ENCODE measurements at regions not wholly inside any gene's neighbourhood (a gene's known extent, or its start where the extent isn't known, plus 50 kb on each side); places are given as distances from the start of the nearest gene placed in this dataset.
"Not testable (repeated sequence)": the region's sequence is repeated elsewhere in the genome, so short reads cannot be mapped to it uniquely, and the experiment has no call there.

DNA sequence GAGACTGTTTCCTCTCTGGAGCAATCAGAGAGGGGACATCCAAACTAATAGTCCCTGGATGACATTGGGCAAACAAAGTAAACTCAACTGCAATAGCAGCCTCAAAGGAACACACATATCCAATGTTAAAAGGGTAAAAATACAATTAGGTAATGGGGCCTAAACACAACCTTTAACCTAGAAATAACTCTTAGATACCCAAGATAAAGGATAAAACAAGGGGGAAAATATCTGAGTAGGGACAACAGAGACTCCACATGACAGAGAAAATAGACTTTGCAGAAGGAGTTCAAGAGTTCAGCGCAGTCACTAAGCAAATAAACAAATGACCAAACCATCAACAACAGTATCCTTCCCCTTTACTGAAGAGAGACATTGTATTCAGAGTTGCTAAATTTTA, 149.3 kb downstream of the FBXO4 start:
- DNase-seq = no peak
- H3K4me3 ChIP-seq = no peak overlapping the region
- H3K27me3 ChIP-seq (replicated peaks; ENCODE audit: insufficient read depth) = no peaks in the 10 kb centered on the region
- H3F3A ChIP-seq (ENCODE audit: insufficient read depth) = no peaks in the 10 kb centered on the region
- no peak for TF ChIP-seq EZH2 (IDR thresholded peaks at IDR 0.05; ENCODE audit: insufficient read depth, poor library complexity, severe bottlenecking)
- TF ChIP-seq EZH2phosphoT487 (IDR thresholded peaks at IDR 0.05; ENCODE audit: insufficient read depth, low read depth) = no peak
- no peak overlapping the region for H2AFZ ChIP-seq
- 42 to 61% methylated on average over 1 of the region's 1 CpG for WGBS, 2 experiments (ENCODE audit: low coverage in 1 of 2, low lambda C conversion rate in 2 of 2, missing lambda C conversion rate in 2 of 2)
- no peaks in the 10 kb centered on the region for H3K36me3 ChIP-seq (ENCODE audit: low read depth)
- H3K4me2 ChIP-seq (ENCODE audit: unreplicated experiment) = no peak overlapping the region
- H3K9me2 ChIP-seq (ENCODE audit: insufficient read depth) = no peaks in the 10 kb centered on the region
- no peak overlapping the region for H3K9ac ChIP-seq
- H3K4me1 ChIP-seq (ENCODE audit: insufficient read depth) = no peaks in the 10 kb centered on the region
- H4K20me1 ChIP-seq (ENCODE audit: insufficient read depth) = no peaks in the 10 kb centered on the region
- H3K27ac ChIP-seq = no peak overlapping the region
- H3K79me2 ChIP-seq (ENCODE audit: insufficient read depth) = no peaks in the 10 kb centered on the region
- in situ Hi-C loops (cut with MboI) = no loop called here
- no peaks in the 10 kb centered on the region for H3K9me3 ChIP-seq (ENCODE audit: low read depth)

- H3K4me1 ChIP-seq (ENCODE audit: insufficient read depth) = no peaks in the 10 kb centered on the region
- H4K20me1 ChIP-seq (ENCODE audit: insufficient read depth) = no peaks in the 10 kb centered on the region
- no peaks in the 10 kb centered on the region for H3K36me3 ChIP-seq (ENCODE audit: low read depth)
- TF ChIP-seq EZH2phosphoT487 (IDR thresholded peaks at IDR 0.05; ENCODE audit: insufficient read depth, low read depth) = no peak
- TF ChIP-seq EZH2 (IDR thresholded peaks at IDR 0.05; ENCODE audit: insufficient read depth, poor library complexity, severe bottlenecking) = no peak
- no peak overlapping the region for H3K27ac ChIP-seq
- H3K9me3 ChIP-seq (ENCODE audit: low read depth) = no peaks in the 10 kb centered on the region
- H3K27me3 ChIP-seq (replicated peaks; ENCODE audit: insufficient read depth) = no peaks in the 10 kb centered on the region
- H3K9me2 ChIP-seq (ENCODE audit: insufficient read depth) = 0 out of 2 replicates have a peak, but pooled peaks cover under 1% of the 10 kb centered on the region
- no peak overlapping the region for H3K4me2 ChIP-seq (ENCODE audit: unreplicated experiment)
- 34 to 53% methylated on average over 4 of the region's 4 CpGs for WGBS, 2 experiments (ENCODE audit: low coverage in 1 of 2, low lambda C conversion rate in 2 of 2, missing lambda C conversion rate in 2 of 2)
- no peaks in the 10 kb centered on the region for H3F3A ChIP-seq (ENCODE audit: insufficient read depth)
- in situ Hi-C loops (cut with MboI) = no loop called here
- H3K9ac ChIP-seq = no peak overlapping the region
- no peak for DNase-seq
- no peaks in the 10 kb centered on the region for H3K79me2 ChIP-seq (ENCODE audit: insufficient read depth)
- H3K4me3 ChIP-seq = no peak overlapping the region
- H2AFZ ChIP-seq = no peak overlapping the region
These were observed 164.6 kb downstream of the FBXO4 start for GRCh38 chr5:42089705-42090104.

DNA sequence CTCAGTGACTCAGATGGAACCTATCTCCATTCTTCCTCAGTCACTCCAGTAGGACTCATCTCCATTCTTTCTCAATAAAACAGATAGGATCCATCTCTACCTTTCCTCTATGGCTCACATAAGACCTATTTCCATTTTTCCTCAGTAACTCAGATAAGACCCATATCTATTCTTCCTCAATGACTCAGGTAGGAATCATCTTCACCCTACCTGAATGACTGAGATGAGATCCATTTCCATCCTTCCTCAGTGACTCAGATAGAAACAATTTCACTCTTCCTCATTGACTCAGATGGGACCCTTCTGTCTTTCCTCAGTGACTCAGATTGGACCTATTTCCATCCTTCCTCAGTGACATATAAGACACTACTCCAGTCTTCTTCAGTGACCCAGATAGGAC, 165.1 kb downstream of the FBXO4 start:
- no peaks in the 10 kb centered on the region for H4K20me1 ChIP-seq (ENCODE audit: insufficient read depth)
- DNase-seq = no peak
- H3K9me2 ChIP-seq (ENCODE audit: insufficient read depth) = peaks cover 3% of the 10 kb centered on the region; the same call in 1 of the 2 replicates
- H3K27me3 ChIP-seq (replicated peaks; ENCODE audit: insufficient read depth) = no peaks in the 10 kb centered on the region
- H3K79me2 ChIP-seq (ENCODE audit: insufficient read depth) = no peaks in the 10 kb centered on the region
- H3K9me3 ChIP-seq (ENCODE audit: low read depth) = no peaks in the 10 kb centered on the region
- no peaks in the 10 kb centered on the region for H3K36me3 ChIP-seq (ENCODE audit: low read depth)
- H3K4me2 ChIP-seq (ENCODE audit: unreplicated experiment) = no peak overlapping the region
- H3K4me1 ChIP-seq (ENCODE audit: insufficient read depth) = no peaks in the 10 kb centered on the region
- TF ChIP-seq EZH2phosphoT487 (IDR thresholded peaks at IDR 0.05; ENCODE audit: insufficient read depth, low read depth) (no peak), EZH2 (IDR thresholded peaks at IDR 0.05; ENCODE audit: insufficient read depth, poor library complexity, severe bottlenecking) (no peak)
- H2AFZ ChIP-seq = no peak overlapping the region
- no peaks in the 10 kb centered on the region for H3F3A ChIP-seq (ENCODE audit: insufficient read depth)
- H3K4me3 ChIP-seq = no peak overlapping the region
- no peak overlapping the region for H3K27ac ChIP-seq
- H3K9ac ChIP-seq = no peak overlapping the region
- in situ Hi-C loops (cut with MboI) = no loop called here

DNA sequence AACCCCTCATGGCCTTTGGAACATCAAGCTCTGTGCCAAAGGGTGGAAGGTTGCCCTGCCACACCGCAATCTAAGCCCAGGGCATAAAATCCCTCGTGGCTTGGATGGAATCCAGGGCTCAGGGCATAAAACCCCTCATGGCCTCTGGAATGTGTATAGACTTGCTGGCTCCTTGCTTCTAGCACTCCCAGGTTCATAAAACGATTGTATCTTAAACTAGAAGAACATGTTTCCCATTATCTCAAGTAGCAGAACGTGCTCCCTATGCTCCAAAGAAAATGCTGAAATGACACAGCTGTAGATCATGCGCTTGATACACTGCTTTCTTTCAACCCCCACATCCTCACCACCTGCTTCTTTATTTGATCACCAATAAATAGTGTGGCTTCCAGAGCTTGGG, 174.8 kb downstream of the FBXO4 start:
- H3K4me1 ChIP-seq (ENCODE audit: insufficient read depth); H3K4me3 ChIP-seq; DNase-seq; H3K79me2 ChIP-seq (ENCODE audit: insufficient read depth); in situ Hi-C loops (cut with MboI); H3K27ac ChIP-seq; H2AFZ ChIP-seq; H3K4me2 ChIP-seq (ENCODE audit: unreplicated experiment); H3K36me3 ChIP-seq (ENCODE audit: low read depth); H3F3A ChIP-seq (ENCODE audit: insufficient read depth); H3K9ac ChIP-seq; H3K9me2 ChIP-seq (ENCODE audit: insufficient read depth); H3K27me3 ChIP-seq (replicated peaks; ENCODE audit: insufficient read depth); H3K9me3 ChIP-seq (ENCODE audit: low read depth); H4K20me1 ChIP-seq (ENCODE audit: insufficient read depth): not testable (repeated sequence)
- 16 to 24% methylated on average over 5 of the region's 5 CpGs for WGBS, 2 experiments (ENCODE audit: low coverage in 1 of 2, low lambda C conversion rate in 2 of 2, missing lambda C conversion rate in 2 of 2)

DNA sequence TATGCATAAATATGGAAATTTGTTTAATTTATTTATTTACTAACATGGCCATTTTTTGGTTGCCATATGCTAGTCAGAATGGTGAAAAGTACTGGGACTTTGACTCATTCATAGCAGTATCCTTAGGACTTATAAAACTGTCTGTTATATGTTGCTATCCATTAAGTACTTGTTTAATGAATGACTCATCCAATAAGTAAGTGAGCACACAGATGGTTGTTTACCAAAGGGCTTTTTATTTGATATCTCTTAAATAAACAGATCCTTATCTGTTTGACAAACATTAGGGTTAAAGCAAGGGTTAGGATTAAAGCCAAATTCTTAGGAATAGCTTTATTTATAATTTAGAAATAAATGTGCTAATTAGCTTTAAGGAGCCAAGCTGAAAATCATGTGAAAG, 183.4 kb downstream of the FBXO4 start:
- Histone ChIP-seq H3K9me2 (ENCODE audit: insufficient read depth) (no peaks in the 10 kb centered on the region), H3K4me1 (ENCODE audit: insufficient read depth) (no peaks in the 10 kb centered on the region), H3K27me3 (replicated peaks; ENCODE audit: insufficient read depth) (no peaks in the 10 kb centered on the region), H3K79me2 (ENCODE audit: insufficient read depth) (no peaks in the 10 kb centered on the region), H4K20me1 (ENCODE audit: insufficient read depth) (no peaks in the 10 kb centered on the region), H3K9ac (no peak overlapping the region), H3K9me3 (ENCODE audit: low read depth) (no peaks in the 10 kb centered on the region), H3F3A (ENCODE audit: insufficient read depth) (no peaks in the 10 kb centered on the region), H3K4me2 (ENCODE audit: unreplicated experiment) (no peak overlapping the region), H3K27ac (no peak overlapping the region), H2AFZ (no peak overlapping the region), H3K4me3 (no peak overlapping the region), H3K36me3 (ENCODE audit: low read depth) (no peaks in the 10 kb centered on the region)
- in situ Hi-C loops (cut with MboI) = no loop called here
- TF ChIP-seq EZH2phosphoT487 (IDR thresholded peaks at IDR 0.05; ENCODE audit: insufficient read depth, low read depth) (no peak), EZH2 (IDR thresholded peaks at IDR 0.05; ENCODE audit: insufficient read depth, poor library complexity, severe bottlenecking) (no peak)
- no peak for DNase-seq

All from GM23248 (cell line).